GM21528 (cell line): ENCODE measurements at regions not wholly inside any gene's neighbourhood (a gene's known extent, or its start where the extent isn't known, plus 50 kb on each side); places are given as distances from the start of the nearest gene placed in this dataset.

Source experiments
- ATAC-seq: cut with Tn5 transposase; IDR thresholded peaks from one replicate; pipeline ENCODE4 v1.9.1; 2021; ENCODE audit warnings: mild to moderate bottlenecking, moderate library complexity; ENCODE audit not compliant: unreplicated experiment, low FRiP score

DNA sequence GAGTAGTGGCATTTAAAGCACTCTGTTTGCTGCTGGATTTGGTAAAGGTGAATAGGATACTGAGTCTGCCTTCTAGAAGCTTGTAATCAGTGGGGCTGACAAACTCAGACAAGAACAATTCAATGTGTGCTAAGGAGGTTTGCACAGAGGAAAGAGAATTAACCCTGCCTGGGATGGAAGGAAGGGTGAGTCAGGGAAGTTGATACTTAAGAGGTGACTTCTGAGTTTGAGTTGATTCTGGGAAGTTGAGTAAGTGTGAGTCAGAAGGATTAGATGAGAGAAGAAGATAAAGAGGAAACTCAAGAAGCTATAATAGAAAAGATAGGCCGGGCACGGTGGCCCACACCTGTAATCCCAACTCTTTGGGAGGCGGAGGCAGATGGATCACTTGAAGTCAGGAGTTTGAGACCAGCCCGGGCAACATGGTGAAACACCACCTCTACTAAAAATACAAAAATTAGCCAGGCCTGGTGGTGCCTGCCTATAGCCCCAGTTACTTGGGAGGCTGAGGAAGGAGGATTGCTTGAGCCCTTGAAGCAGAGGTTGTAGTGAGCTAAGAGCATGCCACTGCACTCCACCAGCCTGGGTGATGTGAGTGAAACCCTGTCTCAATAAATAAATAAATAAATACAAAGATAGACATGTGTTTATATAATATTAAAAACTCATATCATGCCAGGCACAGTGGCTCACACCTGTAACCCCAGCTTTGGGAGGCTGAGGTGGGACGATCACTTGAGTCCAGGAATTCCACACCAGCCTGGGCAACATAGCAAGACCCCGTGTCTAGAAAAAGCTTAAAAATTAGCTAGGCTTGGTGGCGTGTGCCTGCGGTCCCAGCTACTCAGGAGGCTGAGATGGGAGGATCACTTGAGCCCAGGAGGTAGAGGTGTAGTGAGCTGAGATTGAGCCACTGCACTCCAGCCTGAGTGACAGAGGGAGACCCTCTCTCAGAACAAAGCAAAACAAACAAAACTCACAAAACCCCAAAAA, 126.8 kb upstream of the CPM start:
- ATAC-seq, result no peak

DNA sequence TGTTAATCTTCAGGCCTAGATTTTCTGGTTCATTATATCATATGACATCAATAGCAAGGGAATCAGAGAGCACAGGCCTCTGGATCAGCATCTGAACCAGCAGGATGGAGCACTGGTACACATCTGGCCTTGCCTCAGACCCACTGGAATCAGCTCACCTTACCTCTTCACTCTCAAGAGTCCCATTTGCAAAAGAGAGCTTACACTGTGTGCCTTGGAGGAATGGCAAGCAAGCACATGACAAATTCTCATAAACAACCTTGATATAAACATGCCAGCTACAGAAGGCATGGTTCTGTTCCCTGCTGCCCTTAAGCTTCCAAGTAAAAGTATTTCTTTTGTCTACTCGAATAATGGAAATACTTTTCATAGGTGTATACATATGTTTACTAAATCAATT, 128.6 kb upstream of the CPM start:
- no peak for ATAC-seq

DNA sequence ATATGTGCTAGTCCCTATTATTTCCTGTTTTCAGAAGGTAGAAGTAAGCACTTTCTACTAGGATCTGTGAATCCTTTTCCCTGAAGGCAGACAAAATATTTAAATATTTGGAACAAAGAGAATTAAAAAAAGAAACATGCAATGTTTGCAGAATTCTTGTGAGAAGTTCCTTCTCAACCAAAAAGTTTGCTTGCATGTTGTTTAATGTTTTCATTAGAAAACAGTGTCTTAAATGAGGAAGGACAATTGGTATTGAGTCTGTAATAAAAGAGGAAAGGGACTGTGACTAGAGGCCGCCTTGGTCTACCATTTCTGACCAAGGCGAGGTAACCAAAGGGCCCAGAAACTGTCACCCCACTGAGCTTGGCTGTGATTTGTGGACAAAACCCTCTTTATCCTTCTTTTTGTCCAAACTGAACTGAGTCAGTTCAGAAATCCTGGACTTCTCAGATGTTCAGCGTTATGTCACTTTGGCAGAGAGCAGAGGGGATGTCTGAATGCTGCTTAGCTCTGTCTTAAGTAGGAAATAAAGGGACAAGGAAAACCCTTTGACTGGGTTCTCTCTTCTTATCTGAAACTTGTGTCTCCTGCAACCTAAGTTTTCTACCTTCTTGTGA, 129.8 kb upstream of the CPM start:
- ATAC-seq, result no peak

DNA sequence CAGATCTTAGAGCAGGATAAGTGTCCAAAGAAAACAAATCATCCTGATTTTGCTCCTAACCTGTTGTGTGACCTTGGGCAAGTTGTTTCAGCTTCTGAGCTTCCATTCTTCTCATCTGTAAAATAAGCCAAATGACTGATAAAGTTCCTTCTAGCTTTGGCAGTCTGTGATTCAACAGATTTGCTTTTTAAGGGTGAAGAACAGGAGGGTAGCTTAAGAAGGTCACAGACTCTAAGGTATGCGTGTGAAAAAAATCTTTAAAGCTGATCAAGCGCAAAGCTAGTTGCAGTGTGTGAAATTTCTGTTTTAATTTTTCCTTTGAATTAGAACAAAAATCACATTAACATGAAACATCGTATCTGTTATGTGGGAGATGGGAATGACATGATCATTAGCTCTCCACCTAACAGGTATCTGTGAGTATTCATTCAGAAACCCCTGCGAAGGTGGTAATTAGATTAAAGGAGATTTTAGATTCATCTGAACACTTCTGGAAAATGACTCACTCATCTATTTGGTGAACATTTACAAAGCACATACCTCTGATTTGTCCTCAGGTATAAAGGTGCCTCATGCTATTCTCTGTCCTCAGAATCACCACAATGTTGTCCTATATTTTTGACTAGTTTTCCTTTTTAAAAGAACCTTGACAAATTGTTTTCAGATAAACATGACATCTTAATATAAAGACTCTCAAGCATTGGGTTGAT, 131.9 kb upstream of the CPM start:
- no peak for ATAC-seq

DNA sequence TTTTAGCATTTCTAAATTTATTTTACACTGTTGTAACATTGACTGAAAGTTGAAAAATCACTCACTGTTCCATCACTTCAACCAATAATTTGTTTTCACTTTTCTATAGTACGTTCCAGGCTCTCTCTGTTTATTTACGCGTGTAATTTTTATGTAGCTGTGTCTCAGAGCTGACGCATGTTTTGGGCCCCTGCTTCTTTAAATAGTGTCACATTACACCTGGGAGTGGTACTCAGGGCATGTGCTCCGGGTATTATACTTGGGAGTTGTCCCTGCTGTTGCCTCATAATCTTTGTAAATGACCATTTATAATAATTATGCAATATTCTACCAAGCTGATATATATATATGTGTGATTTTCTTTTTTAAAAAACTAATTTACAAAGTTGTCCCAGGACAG, 132.8 kb upstream of the CPM start:
- ATAC-seq, result no peak

DNA sequence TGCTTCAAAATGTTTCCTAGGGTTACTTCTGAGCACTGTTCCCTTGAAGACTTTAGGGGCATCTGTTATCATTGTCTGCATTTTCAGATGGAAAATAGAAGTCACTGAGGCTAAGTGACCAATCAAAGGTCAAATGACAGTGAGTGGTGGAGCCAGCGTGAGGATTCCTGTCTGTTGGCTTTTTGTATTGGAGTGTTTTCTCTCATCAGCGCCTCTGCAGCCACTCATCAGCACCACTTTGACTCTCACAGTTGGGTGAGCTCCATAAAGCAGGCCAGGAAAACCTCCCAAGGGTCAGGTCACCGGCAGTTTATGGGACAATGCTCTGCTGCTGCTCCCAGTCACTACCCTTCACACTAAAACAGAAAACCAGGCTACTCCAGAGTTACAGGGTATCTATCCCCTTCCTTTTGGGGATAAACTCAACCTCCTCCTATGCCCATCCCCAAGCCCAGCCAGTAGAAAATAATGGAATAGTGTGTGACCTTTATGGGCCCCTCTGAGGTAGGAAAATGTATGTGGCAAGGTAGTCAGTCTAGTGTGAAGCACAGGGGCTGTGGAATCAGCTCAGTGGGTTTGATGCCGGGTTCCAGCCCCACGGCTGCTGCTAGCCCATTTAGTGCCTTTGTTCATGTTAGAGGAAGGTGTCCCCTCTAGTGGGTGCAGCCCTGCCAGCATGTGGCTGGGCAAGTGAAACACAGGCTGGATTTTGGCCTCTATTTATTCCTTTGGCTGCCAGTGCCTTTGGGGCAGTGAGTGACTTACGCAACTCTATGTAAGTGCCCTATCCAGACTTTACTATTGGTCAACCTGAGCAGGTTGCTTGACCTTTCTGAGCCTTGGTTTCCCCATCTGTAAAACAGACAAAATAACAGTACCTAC, 133.8 kb upstream of the CPM start:
- ATAC-seq, result no peak

DNA sequence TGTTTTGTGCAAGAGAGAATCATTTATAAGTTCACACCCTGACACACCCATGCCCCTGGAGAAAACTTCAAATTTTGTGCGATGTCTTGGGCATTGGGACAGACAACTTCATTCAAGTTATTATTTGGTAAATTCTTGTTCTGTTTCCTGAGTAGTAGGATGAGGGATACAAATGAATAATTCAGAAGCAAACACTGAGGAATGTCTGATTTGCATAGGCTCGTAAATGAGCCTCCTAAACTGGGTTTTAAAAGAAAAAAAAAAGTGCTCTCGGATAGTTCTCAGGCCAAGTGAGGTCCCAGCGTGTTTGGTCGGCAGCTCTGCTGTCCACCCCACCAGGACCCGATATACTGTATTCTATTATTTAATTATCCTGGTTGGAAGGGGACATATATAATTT, 134.7 kb upstream of the CPM start:
- no peak for ATAC-seq

DNA sequence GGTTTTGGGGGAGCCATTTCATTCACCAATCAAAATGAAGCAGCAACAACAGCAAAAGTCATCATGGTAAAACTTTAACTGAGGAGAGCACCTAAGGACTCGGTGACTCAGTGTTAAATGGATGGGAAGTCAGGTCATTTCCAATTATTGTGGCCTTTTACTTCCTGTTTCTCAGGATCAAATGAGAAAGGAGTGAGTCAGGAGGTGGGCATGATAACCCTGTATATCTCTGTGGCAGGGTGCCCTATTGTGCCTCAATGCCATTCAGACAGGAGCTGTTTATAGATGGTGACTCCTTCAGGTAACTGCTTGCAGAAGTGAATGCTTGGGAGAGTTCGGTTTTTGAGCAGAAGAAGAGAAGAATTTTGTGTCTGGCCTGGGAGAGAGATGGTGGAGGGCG, 135.5 kb upstream of the CPM start:
- ATAC-seq, result no peak

DNA sequence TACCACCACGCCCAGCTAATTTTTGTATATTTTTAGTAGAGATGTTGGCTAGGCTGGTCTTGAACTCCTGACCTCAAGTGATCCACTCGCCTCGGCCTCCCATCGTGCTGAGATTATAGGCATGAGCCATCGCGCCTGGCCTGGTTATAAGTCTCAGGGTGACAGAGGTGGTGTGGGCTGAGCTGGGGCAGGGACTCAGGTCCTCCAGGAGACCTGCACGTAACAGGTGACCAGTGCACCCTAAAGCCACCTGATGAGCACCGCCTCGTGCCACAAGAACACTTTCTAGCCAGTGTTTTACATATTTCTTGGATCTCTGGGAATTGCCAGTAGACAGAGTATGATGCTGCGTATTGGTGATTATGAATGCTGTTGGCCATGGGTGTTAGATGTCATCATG, 136.5 kb upstream of the CPM start:
- ATAC-seq, result no peak

DNA sequence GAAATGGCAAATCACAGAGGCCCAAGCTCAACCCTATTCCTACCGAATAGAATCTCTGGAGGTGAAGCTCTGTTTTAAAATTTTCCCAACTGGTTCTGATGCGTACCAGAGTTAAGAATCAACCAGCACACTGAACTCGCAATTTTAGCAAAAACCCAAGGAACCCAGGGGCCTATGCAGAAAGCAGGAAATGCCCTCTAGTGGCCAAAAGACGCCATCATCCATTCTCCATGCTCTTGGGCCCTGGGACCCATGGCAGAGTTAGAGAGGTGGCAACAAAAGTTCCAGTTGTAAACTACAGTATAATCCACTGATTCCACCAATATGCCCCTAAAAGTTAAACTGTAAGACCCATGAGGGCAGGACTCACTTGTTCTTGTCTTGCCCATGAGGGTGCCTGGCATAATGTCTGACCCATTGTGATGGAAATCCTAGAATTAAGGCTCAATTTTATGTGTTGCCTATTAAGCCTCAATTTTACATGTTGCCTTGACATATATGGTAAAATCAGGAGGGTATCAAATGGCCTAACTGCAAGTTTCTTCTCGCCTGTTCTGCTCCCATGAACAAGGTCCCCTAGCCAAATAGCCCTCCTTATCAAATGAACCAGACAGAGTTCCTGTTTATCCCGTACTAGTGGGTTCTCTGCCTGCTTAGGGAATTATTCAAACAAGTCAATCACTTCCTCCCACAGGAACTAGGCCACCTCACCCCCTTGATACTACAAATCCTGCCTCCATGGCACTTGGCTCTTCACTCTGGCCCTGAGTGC, 137.5 kb upstream of the CPM start:
- peak; percentile 55 for ATAC-seq

DNA sequence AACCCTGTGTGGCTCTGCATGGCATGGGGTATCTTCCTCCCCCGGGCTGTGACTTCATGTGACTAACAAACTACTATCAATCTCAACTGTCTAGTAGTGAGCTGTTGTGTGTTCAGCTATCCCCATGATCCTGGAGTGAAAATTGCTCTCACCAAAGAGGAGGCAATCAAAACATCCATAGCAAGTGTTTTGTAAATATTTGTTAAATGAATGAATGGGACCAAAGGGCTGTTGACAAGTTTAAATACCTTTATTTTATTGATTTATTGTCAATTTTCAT, 138.1 kb upstream of the CPM start:
- ATAC-seq, result no peak

DNA sequence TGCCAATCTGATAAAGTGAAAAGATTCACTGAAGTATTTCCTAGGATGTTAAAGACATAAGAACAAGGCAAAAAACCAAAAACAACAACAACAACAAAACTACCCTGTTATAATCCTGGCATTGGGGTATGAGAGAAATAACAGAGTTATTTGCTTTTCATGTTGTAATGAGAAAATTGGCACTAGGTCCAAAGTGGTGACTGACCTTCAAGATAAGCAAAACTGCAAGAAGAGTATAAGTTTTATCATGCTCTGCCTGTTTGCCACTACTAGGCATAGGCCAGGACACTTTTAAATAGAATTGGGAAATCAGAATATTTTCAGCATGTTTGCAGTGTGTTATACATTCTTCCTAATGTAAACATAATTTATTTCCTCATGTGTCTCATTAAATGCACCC, 140.1 kb upstream of the CPM start:
- ATAC-seq, result no peak

DNA sequence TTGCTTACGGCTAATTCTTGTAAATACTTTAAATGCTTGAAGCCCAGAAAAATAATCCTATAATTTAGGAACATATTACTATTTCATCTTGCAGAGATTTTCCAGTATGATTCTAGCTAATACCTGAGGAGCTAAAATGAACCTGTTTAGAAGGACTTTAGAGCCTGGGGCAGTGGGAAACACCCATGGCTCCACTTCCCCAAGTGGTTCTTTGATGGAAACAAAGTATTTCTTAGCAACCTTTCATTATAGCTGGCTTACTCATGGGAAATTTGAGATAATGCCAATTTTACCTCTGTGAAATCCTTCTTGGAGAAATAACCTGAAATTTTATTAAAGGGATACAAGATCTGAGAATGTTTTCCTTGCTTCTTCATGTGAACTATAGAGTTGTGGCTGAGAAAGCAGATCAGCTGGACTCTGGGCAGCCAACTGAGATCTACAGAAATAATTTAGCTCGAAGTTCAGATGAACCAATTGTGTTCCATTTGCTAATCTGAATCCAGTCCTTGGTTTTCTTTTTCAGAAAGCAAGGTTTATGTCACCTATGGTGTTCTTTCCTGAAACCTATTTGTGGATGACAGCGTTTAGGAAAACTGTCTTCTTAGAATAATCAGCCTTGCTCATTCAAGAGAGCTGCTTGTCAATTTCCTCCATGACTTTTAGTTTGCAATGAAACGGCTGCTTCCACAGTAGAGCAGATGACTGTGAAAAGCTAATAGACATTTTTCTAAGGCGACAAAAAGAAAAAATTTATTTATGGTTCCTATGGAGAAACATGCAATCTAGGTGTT, 141.8 kb upstream of the CPM start:
- no peak for ATAC-seq

DNA sequence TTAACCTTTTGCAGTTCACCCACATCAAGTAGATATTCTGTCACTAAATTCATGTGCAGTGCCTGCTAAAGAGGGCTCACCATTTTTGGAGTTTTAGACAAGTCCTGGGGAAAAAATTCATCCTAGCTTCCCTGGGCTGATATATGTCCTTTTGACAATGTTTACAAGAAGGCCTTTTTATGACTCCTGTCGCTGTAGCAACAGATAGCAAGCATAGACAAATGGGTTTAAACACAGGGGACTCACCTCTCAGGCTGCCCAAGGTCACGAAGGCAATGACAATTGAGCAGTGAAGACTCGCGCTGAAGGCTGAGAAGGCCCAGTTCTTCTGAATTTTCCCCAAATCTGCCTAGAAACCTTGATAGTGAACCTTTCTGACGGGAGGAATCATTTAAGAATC, 150.7 kb upstream of the CPM start:
- no peak for ATAC-seq

DNA sequence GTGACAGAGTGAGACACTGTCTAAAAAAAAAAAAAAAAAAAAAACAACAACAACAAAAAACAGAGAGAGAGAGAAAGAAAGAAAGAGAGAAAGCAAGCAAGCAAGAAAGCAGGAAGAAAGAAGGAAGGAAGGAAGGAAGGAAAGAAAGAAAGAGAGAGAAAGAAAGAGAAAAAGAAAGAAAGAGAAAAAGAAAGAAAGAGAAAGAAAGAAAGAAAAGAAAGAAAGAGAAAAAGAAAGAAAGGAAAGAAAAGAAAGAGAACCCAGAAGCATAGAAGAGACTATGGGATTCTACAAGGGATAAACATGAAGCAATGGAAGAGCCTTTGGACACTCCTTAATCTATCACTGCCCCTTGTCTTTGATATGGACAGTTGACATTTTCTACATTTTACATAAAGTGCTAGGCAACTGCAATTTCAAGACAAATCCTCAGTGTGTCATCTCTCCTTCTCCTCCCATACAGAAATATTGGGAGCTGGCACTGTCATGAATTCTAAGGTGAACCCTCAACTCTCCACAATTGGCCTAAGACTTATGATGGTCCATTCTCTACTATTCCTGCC, 151.9 kb upstream of the CPM start:
- ATAC-seq, result no peak

DNA sequence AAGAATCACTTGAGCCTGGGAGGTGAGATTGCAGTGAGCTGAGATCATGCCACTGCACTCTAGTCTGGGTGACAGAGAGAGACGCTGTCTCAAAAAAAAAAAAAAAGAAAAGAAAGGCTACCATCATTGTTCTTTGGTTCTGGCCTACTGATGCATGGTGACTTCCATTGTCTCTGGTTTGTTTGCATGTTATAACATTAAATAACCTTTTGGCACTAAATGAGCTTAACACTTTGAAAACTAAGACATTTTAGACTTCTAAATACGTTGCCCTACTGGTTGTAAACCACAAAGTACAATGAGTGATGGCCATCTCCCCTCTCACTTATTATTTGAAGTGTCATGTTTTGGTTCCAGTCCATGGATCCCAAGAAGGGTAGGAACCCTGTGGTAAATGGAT, 152.9 kb upstream of the CPM start:
- ATAC-seq, result no peak

DNA sequence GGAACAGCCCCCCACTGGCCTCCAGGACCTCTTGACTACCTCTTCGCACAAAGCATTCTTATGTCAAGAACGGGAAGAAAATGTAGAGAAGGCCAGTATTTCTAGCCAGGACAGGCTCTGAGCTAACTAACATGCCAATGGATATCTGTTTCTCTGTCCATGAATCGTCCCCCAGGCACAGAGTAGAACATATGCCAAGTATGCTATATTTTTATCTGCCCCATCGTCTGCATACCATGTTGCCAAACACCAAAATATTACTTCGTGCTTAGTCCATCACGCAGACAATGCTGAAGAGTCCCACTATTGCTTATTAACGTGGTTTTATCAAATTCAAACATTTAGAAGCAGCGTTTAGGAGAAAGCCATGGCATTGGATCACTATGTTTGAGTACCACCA, 151.4 kb upstream of the CPSF6 start:
- no peak for ATAC-seq

DNA sequence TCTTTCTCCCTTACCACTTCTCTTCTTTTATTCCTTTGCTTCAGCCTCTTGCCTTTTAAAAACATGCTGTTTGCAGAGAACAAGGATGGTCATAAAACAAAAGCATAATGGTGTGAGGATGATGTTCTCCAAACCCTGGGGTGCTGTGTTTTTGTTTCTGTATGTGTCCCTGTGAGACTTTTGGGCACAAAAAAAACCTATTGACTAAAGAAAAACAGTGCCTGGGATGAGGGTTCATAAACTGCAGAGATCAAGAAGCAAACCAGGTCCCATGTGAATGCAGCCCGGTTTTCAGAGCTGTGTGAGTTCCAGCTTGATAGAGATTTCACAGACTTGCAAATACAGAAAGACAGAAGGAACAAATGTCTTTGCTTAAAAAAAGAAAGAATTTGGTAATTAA, 148.6 kb upstream of the CPSF6 start:
- ATAC-seq, result no peak

DNA sequence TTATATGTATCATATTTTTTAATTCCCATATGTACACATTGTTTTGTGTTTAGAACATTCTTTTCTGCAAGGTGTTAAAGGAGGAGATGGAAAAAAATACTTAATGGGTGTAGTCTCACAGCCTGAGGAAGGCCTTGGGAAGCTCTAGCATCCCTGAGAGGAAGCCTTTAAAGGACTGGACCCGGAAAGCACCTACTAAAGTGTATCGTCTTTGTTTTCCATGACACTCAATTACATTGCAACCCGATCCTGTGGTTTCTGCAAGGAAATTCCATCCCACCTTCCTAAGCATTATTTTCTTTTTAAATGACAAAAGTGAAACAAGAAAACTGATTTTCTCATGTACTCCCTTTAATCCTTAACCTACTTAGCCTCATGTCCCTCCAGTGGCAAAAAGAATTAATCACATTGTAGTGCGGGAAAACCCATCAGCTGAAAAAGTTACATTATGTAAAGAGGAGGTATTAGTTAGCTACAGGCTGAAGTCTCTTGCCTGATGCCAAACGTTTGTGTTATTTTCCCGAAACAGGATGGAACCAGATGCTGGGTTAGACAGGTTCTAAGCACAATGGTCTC, 147.8 kb upstream of the CPSF6 start:
- no peak for ATAC-seq
